ENCODE measurements at regions not wholly inside any gene's neighbourhood (a gene's known extent, or its start where the extent isn't known, plus 50 kb on each side); places are given as distances from the start of the nearest gene placed in this dataset.

DNA sequence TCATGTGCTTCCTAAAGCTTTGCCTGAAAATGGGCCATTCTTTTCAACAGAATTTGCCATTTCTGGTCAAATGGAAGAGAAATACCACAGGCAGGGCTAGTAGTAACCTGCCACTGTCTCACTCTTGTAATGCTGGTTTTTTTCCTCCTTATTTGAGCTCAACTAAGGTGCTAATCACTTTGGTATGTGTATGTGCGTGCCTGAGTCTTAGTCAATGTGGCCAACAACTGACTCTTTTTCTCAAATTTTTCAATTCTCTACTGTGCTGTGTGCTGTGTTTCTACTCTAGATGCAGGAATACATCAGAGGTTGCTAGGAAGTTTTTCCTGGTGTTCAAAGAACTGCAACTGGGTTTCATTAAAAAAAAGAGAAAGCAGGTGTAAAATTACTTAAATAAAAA lies 870.2 kb downstream of the EFNB2 start:
- Histone ChIP-seq H3K27me3 (no peaks in the 10 kb centered on the region), H3K4me3 (ENCODE audit: low read depth in 1 of 2, low read length in 1 of 2) (no peak overlapping the region), H3K4me1 (ENCODE audit: control insufficient read depth in 1 of 2, insufficient read depth in 1 of 2, low read depth in 1 of 2, low read length in 1 of 2) (no peaks in the 10 kb centered on the region), H3K36me3 (no peaks in the 10 kb centered on the region), H3K9me3 (no peaks in the 10 kb centered on the region), H3K27ac (no peak overlapping the region)
- TF ChIP-seq, protein P1, sequence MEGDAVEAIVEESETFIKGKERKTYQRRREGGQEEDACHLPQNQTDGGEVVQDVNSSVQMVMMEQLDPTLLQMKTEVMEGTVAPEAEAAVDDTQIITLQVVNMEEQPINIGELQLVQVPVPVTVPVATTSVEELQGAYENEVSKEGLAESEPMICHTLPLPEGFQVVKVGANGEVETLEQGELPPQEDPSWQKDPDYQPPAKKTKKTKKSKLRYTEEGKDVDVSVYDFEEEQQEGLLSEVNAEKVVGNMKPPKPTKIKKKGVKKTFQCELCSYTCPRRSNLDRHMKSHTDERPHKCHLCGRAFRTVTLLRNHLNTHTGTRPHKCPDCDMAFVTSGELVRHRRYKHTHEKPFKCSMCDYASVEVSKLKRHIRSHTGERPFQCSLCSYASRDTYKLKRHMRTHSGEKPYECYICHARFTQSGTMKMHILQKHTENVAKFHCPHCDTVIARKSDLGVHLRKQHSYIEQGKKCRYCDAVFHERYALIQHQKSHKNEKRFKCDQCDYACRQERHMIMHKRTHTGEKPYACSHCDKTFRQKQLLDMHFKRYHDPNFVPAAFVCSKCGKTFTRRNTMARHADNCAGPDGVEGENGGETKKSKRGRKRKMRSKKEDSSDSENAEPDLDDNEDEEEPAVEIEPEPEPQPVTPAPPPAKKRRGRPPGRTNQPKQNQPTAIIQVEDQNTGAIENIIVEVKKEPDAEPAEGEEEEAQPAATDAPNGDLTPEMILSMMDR (IDR thresholded peaks at IDR 0.05): no peak

DNA sequence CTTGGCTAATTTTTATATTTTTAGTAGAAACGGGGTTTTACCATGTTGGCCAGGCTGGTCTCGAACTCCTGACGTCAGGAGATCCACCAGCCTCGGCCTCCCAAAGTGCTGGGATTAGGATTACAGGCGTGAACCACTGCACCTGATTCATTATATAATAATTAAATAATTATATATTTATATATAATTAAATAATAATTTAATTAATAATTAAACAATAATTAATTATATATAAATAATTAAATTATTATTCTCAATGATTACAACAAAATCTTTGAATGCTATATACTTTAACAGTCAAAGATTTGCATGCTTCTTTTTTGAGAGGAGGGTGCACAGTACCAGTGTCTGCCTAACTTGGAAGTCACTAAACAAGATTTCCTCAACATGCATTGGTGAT lies 872.3 kb downstream of the EFNB2 start:
- H3K27me3 ChIP-seq: no peaks in the 10 kb centered on the region
- TF ChIP-seq, protein P1 (IDR thresholded peaks at IDR 0.05): no peak
- H3K27ac ChIP-seq: no peak overlapping the region
- no peaks in the 10 kb centered on the region for H3K4me1 ChIP-seq (ENCODE audit: control insufficient read depth in 1 of 2, insufficient read depth in 1 of 2, low read depth in 1 of 2, low read length in 1 of 2)
- no peak overlapping the region for H3K4me3 ChIP-seq (ENCODE audit: low read depth in 1 of 2, low read length in 1 of 2)
- H3K36me3 ChIP-seq: no peaks in the 10 kb centered on the region
- H3K9me3 ChIP-seq: no peaks in the 10 kb centered on the region

GRCh38 chr13:105660561-105660960 lies 874.9 kb downstream of the EFNB2 start:
- Histone ChIP-seq H3K36me3 (no peaks in the 10 kb centered on the region), H3K27ac (no peak overlapping the region), H3K4me3 (ENCODE audit: low read depth in 1 of 2, low read length in 1 of 2) (no peak overlapping the region), H3K27me3 (no peaks in the 10 kb centered on the region), H3K4me1 (ENCODE audit: control insufficient read depth in 1 of 2, insufficient read depth in 1 of 2, low read depth in 1 of 2, low read length in 1 of 2) (no peaks in the 10 kb centered on the region), H3K9me3 (no peaks in the 10 kb centered on the region)
- TF ChIP-seq, protein P1 (IDR thresholded peaks at IDR 0.05): no peak

DNA sequence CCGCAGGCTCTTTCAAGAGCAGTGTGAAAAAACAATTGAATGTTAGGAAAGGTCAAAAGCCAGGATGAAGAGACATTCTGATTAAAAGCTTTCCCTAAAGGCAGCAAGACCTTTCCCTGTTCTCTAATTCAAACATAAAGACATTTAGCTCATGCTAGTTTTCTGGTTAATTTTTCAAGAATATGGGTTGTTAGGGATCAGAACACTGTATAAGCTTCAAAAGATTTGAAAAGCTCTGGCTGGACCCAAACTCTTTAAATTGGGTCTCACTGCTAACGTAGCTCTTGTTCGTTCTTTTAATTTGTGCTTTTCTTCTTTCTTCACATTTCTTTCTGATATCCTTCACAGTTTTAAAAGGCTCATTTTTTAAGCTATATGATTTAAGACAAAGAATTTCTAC lies 877.0 kb downstream of the EFNB2 start:
- H3K4me3 ChIP-seq (ENCODE audit: low read depth in 1 of 2, low read length in 1 of 2): no peak overlapping the region
- TF ChIP-seq, protein P1 (IDR thresholded peaks at IDR 0.05): no peak
- H3K9me3 ChIP-seq: no peaks in the 10 kb centered on the region
- no peaks in the 10 kb centered on the region for H3K36me3 ChIP-seq
- no peaks in the 10 kb centered on the region for H3K27me3 ChIP-seq
- H3K4me1 ChIP-seq (ENCODE audit: control insufficient read depth in 1 of 2, insufficient read depth in 1 of 2, low read depth in 1 of 2, low read length in 1 of 2): no peaks in the 10 kb centered on the region
- H3K27ac ChIP-seq: no peak overlapping the region

DNA sequence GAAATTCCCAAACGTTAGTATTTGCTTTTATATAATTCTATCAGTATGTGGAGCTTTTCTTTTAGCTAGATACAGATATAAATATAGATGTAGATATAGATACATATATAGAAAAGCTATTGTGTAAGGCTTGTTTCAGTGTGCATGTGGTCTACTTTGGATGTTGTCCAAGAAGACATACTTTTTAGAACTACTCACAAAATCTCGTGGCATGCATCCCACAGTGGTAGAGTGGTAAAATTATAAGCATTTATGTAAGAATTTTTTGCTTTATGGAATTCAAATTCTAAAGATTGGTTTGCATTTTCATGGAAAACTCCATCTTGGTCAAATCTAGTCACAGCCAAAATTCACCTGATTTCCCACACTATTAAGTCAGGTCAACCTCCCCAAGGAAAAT lies 880.4 kb downstream of the EFNB2 start:
- no peak overlapping the region for H3K27ac ChIP-seq
- no peaks in the 10 kb centered on the region for H3K4me1 ChIP-seq (ENCODE audit: control insufficient read depth in 1 of 2, insufficient read depth in 1 of 2, low read depth in 1 of 2, low read length in 1 of 2)
- TF ChIP-seq, protein P1 (IDR thresholded peaks at IDR 0.05): no peak
- no peak overlapping the region for H3K4me3 ChIP-seq (ENCODE audit: low read depth in 1 of 2, low read length in 1 of 2)
- no peaks in the 10 kb centered on the region for H3K27me3 ChIP-seq
- H3K36me3 ChIP-seq: no peaks in the 10 kb centered on the region
- no peaks in the 10 kb centered on the region for H3K9me3 ChIP-seq

DNA sequence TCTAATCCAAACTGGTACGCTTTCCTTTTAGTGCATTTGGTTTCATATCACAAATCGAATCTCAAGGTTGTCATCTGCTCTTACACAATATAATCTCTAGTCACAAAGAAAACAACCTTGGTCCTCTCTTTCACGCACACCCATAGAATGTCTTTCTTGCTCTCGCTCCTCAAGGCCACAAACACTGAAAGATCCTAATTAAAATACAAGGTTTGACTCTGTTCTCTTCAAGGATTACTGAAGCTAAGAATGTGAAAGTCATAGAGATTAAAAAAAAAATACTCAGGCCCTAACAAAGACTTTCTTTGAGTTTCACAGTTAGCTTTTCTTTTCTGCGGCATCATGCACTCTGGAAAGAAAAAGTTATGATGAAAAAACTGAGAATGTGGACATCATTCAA lies 891.5 kb downstream of the EFNB2 start:
- no peaks in the 10 kb centered on the region for H3K4me1 ChIP-seq (ENCODE audit: control insufficient read depth in 1 of 2, insufficient read depth in 1 of 2, low read depth in 1 of 2, low read length in 1 of 2)
- TF ChIP-seq, protein P1 (IDR thresholded peaks at IDR 0.05): no peak
- H3K27me3 ChIP-seq: no peaks in the 10 kb centered on the region
- peaks cover 17% of the 10 kb centered on the region for H3K9me3 ChIP-seq
- no peak overlapping the region for H3K27ac ChIP-seq
- no peak overlapping the region for H3K4me3 ChIP-seq (ENCODE audit: low read depth in 1 of 2, low read length in 1 of 2)
- no peaks in the 10 kb centered on the region for H3K36me3 ChIP-seq

Measured in neutrophil (primary cell).